ENCODE measurements at regions not wholly inside any gene's neighbourhood (a gene's known extent, or its start where the extent isn't known, plus 50 kb on each side); places are given as distances from the start of the nearest gene placed in this dataset.

- no peak for DNase-seq
- intact Hi-C loops (cut with micrococcal nuclease), result no loop called here
- ATAC-seq, result no peak
Observed at GRCh38 chr4:56244681-56245080, 142.6 kb downstream of the AASDH start.

DNA sequence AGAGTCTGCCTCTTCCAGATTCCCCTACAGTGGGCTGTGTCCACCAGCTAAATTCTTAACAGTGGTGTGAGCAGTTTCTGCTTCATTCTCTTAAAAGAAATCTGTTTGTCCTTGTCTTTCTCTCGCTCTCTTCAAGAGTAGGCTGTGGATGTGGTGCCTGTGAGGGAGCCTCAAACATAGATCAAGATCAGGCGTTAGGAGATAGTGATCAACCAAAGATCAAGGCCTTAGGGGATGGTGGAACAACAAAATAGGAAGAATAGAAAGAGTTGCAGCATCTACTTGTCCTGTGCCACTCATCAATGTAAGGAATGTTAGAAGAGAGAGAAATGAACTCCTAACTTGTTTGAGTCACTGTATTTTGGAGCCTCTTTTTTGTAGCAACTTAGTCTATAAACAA is 144.2 kb downstream of the AASDH start:
- intact Hi-C loops (cut with micrococcal nuclease), result no loop called here
- DNase-seq (no peak), ATAC-seq (no peak)

DNA sequence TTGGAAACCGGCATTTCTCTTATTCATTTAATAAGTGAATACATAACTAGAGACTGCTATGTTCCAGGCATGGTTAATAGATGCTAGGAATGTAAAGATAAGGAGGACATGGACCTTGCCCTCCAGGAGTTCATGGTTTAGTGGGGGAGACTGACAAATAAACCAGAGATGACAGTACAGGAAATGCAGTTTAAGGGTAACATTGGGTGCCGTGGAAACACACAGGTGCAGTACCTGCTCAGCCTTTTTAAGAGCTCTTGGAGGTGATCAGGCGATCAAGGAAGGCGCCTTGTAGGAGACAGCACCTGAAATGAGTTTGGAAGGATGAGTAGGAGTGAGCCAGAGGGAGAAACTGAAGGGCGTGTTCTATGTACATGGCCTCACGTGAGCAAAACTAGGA is 145.8 kb downstream of the AASDH start:
- no peak for ATAC-seq
- DNase-seq, result no peak
- intact Hi-C loops (cut with micrococcal nuclease), result no loop called here

DNA sequence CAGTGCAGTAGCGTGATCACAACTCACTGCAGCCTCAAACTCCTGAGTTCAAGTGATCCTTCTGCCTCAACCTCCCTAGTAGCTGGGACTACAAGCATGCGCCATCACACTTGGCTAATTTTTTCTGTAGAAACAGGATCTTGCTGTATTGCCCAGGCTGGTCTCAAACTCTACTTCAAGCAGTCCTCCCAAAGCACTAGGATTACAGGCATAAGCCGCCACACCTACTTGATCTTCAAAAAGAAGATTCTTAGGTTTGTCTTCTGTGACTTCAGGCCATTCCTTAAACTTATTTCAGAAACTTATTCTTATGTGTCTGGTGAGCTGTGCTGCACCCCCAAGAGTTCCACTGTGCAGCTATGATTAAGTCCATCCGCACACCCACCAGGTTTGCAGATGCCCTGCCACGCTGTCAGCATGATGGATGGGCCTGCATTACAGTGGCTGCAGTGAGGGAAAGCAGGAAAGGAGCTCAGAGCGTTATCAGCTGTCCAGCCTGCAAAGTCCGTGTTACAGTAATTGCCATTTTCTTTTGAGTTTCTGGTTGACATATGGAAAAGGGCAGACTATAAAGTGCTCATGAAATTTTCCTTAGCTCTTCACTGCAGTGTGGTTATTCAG is 146.6 kb downstream of the AASDH start:
- no peak for DNase-seq
- intact Hi-C loops (cut with micrococcal nuclease), result no loop called here
- ATAC-seq, result no peak

DNA sequence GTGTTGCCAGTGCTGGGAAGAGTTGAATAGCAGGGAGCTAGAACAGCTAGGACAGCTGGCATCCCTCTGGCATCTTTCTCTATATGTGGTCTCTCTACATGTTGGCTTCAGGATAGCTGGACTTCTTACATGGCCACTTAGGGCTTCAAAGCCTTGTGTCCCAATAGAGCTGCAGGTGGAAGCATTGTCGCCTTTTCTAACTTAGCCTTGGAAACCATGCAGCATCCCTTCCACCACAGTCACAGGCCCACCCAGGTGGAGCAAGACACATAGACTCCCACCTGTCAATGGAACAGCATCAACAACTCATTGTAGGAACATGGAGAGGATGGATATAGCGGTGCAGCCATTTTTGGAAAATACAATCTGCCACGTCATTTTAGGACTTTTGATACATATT is 149.0 kb downstream of the AASDH start:
- no peak for DNase-seq
- ATAC-seq, result no peak
- intact Hi-C loops (cut with micrococcal nuclease), result no loop called here

DNA sequence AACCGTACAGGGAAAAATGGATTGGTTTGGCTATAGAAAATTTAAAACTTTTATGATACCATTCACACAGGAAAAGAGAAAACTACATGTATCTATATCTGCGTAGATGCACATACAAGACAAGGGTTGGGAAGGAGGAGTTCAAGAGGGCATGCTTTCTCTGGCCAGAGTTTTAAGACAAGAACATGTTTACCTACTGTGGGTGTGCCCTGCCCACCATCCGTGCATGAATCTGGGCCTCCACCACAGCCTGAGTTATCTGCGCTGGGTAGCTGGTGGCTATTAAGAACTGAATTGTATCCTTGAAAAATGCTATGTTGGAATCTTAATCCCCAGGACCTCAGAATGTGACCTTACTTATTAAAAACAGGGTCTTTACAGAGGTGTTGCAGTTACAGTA is 151.6 kb downstream of the AASDH start:
- intact Hi-C loops (cut with micrococcal nuclease), result no loop called here
- DNase-seq (no peak), ATAC-seq (no peak)

GRCh38 chr4:56235011-56235410 is 152.3 kb downstream of the AASDH start:
- no peak for DNase-seq

GRCh38 chr4:56234098-56234497 is 153.2 kb downstream of the AASDH start:
- intact Hi-C loops (cut with micrococcal nuclease), result no loop called here
- ATAC-seq (no peak), DNase-seq (no peak)

More at GRCh38 chr4:56235011-56235410, 152.3 kb downstream of the AASDH start:
- no peak for ATAC-seq
- intact Hi-C loops (cut with micrococcal nuclease), result no loop called here

DNA sequence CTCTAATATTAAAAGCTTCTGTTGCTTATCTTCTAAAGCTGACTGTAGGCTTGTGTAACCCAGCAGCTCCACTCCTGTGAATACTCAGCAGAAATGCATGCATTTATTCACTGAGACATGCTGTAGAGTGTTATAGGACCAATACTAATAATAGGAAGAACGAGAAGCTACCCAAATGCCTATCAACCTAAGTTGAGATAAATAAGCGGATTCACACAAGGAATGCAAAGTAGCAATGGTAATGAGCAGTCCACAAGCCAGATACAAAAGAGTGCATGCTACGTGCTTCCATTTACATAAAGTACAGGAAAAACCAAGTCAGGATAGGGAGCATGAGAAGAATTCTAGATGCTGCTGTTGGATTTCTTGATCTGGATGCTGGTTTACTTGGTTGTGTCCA is 155.9 kb downstream of the AASDH start:
- ATAC-seq, result no peak
- intact Hi-C loops (cut with micrococcal nuclease), result no loop called here
- no peak for DNase-seq

DNA sequence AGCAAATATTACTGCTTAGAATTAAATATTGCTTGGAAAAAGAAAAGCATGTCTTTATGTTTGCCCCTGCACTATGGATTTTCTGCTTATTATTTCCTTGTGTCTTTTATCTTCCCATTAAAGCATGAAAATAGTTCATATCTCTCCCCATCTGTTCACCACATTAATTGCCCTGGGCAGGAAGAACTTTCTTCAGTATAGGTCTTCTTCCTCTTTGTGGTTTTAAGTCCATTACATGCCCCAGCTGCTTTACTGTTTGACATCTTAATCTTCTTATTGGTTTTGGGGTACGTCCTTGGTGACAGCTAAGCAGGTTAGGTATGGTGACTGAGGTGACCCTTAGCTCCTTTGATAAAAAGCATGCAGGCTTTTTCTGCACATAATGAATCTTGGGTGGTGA is 157.3 kb downstream of the AASDH start:
- intact Hi-C loops (cut with micrococcal nuclease), result no loop called here
- DNase-seq (no peak), ATAC-seq (no peak)

DNA sequence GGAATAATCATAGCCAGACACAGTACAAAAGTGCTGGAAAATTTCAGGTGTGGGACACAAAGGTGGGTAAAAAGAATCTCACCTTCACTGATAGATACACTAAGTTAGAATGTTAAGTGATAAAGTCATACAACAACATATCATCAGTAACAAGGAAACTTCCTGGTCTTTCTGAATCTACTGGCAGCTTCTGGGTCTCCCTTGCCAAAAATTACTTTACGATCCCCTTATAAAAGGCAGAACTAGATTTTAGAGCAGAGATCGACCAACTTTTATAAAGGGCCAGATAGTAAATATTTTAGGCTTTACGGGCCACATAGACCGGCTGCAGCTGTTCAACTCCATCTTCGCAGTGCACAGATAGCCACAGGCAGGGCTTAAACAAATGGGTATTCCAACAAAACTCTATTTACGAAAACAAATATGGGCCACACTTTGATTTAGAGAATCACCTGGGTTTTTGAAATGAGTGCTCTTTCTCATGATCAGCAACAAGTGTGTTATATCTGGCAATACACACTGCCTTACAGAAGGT is 159.9 kb downstream of the AASDH start:
- intact Hi-C loops (cut with micrococcal nuclease), result no loop called here
- DNase-seq, result no peak
- no peak for ATAC-seq

GRCh38 chr4:56226579-56226978 is 160.7 kb downstream of the AASDH start:
- intact Hi-C loops (cut with micrococcal nuclease), result no loop called here
- no peak for ATAC-seq
- DNase-seq, result no peak

DNA sequence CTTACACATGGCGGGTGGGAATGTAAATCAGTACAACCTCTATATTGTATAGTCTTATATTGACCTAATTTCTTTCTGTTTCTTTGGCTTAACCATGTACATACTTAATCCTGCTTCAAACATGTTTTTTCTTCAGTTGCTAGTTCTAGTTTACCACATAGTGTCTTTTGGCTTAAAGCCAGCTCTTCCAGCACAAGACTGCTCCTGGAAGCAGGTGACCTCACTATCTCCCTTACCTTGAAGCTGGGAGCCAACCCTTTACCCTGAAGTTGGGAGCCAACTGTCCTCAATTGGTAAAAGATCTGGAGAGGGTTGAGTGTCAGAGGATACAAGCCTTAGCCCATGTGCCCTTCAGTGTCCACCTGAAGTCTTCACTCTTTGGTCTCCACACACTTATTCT is 162.7 kb downstream of the AASDH start:
- intact Hi-C loops (cut with micrococcal nuclease), result no loop called here
- no peak for DNase-seq
- no peak for ATAC-seq

DNA sequence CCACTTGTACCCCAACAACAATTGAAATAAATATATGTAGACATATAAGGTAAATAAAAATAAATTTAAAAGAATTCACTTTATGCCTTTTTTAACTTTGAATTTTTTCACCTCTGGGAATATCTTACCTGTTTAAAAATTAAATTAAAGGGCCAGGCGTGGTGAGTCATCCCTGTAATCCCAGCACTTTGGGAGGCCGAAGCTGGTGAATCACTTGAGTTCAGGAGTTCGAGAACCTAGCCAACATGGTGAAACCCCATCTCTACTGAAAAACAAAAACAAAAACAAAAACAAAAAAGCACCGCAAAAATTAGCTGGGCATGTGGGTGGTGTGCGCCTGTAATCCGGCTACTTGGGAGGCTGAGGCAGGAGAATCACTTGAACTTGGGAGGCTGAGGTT is 164.8 kb downstream of the AASDH start:
- DNase-seq (no peak), ATAC-seq (no peak)
- intact Hi-C loops (cut with micrococcal nuclease), result no loop called here

DNA sequence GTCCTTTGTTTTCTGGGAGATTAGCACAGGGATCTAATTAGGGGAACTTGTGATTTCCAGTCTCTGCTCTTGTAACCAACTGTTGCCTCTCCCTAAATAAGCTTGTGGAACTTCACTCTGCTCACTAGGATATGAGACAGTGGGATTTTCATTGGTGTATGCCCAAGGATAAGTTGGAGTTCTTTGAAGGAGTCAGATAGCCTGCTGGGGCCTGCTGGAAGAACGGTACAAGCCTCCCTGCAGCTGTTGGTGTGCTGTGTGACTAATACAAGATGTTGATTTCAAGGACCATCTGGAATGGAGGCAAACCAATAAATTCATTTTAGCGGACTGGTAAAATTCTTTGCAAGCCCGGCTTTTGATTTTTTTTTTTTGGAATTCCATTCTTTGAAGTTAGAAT is 167.0 kb downstream of the AASDH start:
- intact Hi-C loops (cut with micrococcal nuclease), result no loop called here
- DNase-seq (no peak), ATAC-seq (no peak)

- no peak for DNase-seq
- ATAC-seq, result no peak
- intact Hi-C loops (cut with micrococcal nuclease), result no loop called here
Observed at GRCh38 chr4:56219447-56219846, 167.8 kb downstream of the AASDH start.

GRCh38 chr4:56218230-56218895 is 168.9 kb downstream of the AASDH start:
- intact Hi-C loops (cut with micrococcal nuclease), result no loop called here
- ATAC-seq, result no peak
- DNase-seq, result no peak

GRCh38 chr4:56217343-56217890 is 169.9 kb downstream of the AASDH start:
- no peak for DNase-seq
- no peak for ATAC-seq
- intact Hi-C loops (cut with micrococcal nuclease), result no loop called here

GRCh38 chr4:56215901-56216300 is 171.4 kb downstream of the AASDH start:
- DNase-seq (no peak), ATAC-seq (no peak)
- intact Hi-C loops (cut with micrococcal nuclease), result no loop called here

DNA sequence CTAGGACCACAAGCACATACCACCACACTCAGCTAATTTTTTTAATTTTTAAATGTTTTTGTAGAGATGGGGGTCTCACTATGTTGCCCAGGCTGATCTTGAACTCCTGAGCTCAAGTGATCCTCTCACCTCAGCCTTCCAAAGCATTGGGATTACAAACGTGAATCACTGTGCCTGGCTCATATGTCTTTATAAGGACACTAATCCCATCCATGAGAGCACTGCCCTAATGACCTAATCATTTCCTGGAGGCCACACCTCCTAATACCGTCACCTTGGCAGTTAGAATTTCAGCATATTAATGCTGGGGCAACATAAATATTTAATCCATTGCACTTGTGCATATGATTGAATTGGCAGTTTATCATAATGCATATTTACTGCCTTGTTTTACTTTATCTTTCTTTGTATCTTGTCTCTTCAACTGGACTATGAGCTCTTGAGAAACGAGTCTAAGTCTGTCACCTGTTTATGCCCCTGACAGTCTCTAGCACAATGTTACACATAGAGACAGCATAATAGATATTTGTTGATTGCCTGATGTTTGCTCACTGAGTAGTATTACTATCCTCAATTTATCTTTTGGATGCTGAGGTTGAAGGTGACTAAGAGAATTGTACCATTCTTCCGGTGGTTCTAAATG is 172.0 kb downstream of the AASDH start:
- no peak for ATAC-seq
- intact Hi-C loops (cut with micrococcal nuclease), result no loop called here
- no peak for DNase-seq
